NT2/D1 (cell line): ENCODE measurements at regions not wholly inside any gene's neighbourhood (a gene's known extent, or its start where the extent isn't known, plus 50 kb on each side); places are given as distances from the start of the nearest gene placed in this dataset.
"Not testable (repeated sequence)": the region's sequence is repeated elsewhere in the genome, so short reads cannot be mapped to it uniquely, and the experiment has no call there.

ENCODE experiments used
- DNase-seq: peaks from one replicate; pipeline ENCODE4 v3.0.0-alpha.2; 2011; ENCODE audit warnings: low read depth, low spot score
- H3K27me3 ChIP-seq: 2 replicates; pipeline ENCODE4 v1.6.0; 2011; ENCODE audit warnings: mild to moderate bottlenecking; ENCODE audit not compliant: insufficient read length, insufficient read depth
- H3K36me3 ChIP-seq: 2 replicates; pipeline ENCODE4 v1.6.1; 2011; ENCODE audit warnings: mild to moderate bottlenecking, low read length, mixed read lengths; ENCODE audit not compliant: insufficient read depth, insufficient read length
- H3K4me1 ChIP-seq: 2 replicates; pipeline ENCODE4 v1.5.1; 2011; ENCODE audit not compliant: insufficient read depth, insufficient read length
- H3K4me3 ChIP-seq: 2 replicates; pipeline ENCODE4 v1.5.1; 2011; ENCODE audit warnings: low read depth; ENCODE audit not compliant: insufficient read length
- H3K9ac ChIP-seq: 2 replicates; pipeline ENCODE4 v1.6.0; 2011; ENCODE audit warnings: low read depth; ENCODE audit not compliant: insufficient read length
- H3K9me3 ChIP-seq: 2 replicates; pipeline ENCODE4 v1.5.1; 2011; ENCODE audit warnings: mild to moderate bottlenecking, low read length; ENCODE audit not compliant: insufficient read depth
- SUZ12 ChIP-seq: IDR thresholded peaks from 2 replicates; pipeline ENCODE4 v1.6.1; 2011; ENCODE audit not compliant: insufficient read length, insufficient read depth; ENCODE audit errors: extremely low read depth
- YY1 ChIP-seq: IDR thresholded peaks from 2 replicates; pipeline ENCODE4 v1.6.1; 2011; ENCODE audit not compliant: insufficient read length, insufficient read depth
- ZNF274 ChIP-seq: IDR thresholded peaks from 2 replicates; pipeline ENCODE4 v1.6.1; 2011; ENCODE audit warnings: mild to moderate bottlenecking, low read depth, low read length

DNA sequence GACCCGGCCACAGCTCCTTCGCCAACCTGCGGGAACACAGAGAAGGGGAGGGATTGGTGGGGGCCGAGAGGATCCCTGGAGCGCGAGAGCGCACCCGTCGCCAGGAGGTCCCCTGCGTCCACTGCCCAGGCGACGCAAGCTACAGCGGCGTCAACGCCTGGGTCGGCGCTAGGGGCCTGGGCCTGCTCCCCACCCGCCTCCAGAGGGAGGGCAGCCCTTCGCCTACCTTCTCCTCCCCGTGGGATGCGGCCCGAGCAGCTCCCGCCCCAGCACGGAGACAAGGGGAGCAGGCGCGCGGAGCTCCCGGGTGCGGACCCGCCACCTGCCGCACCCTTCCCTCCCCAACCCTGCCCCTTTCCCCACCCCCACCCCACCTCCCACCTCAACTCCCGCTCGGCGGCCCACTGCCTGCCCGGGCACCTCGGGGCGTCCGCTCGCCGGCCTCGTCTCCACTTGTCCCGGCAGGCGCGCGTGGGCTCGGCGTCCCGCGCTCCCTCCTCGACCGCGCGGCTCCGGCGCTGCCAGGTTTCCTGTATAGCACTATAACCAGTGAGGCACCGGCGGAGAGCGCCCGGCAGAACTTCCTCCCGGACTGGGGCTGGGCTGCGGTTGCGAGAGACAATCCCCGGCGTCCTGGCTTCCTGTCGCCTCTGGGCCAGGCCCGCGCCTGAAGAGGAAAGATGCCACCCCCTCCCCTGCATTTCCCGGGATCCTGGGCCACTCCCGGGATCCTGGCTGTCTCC is 119.1 kb upstream of the SMURF2 start:
- TF ChIP-seq ZNF274 (no peak), YY1 (no peak), SUZ12 (no peak)
- Histone ChIP-seq H3K9me3 (no peaks in the 10 kb centered on the region), H3K4me1 (peaks cover 24% of the 10 kb centered on the region), H3K4me3 (peak overlapping the region; percentile 57), H3K27me3 (peaks cover 66% of the 10 kb centered on the region), H3K9ac (peak overlapping the region; percentile 75), H3K36me3 (peaks cover 25% of the 10 kb centered on the region)
- DNase-seq, result no peak

DNA sequence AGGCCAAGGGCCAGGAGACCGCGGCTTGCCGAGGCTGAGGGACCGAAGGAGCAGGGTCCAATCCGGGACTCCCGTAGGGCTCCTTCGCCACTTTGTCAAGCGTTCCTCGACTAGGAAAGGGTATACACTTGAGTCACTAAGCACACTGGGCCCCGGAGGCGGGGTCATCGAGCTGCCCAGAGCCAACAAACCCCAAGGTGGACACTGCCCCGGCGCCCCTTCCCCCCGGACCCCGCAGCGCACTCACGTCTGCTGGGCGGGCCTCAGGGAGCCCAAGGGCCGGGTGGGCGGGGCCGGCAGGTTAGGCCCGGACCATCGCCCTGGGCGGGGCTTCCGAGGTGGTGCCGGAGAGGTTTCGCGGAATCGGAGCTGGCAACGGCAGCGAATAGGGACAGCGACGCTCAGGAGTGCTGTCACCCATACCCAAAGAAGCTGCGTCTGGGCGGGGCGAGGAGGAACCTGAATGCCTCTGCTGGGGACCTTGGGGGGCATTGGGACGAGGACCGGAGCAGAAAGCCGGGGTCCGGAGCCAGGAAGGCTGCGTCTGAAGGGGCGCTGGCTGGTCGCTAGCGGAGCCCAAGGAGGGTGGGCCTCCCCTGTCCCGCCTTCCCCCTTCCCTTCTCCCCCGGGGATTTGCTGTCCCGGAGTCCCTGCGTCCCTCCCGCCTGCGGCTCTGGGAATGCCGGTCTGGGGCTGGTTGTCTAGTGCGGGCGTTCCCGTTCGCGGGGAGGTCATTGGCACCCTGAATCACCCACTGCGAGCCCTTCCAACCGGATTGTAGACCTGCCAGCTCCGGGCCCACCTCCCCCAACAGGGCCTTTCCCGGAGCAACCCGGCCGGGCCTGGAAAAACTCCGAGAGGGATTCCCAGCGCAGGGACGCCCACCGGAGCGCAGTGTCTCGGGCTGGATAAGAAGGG is 118.2 kb upstream of the SMURF2 start:
- TF ChIP-seq YY1 (no peak), ZNF274 (no peak)
- Histone ChIP-seq H3K9me3 (no peaks in the 10 kb centered on the region), H3K9ac (peak overlapping the region; percentile 75), H3K27me3 (peaks cover 74% of the 10 kb centered on the region), H3K36me3 (peaks cover 20% of the 10 kb centered on the region), H3K4me1 (peaks cover 25% of the 10 kb centered on the region), H3K4me3 (peak overlapping the region; percentile 57)
- no peak for DNase-seq

DNA sequence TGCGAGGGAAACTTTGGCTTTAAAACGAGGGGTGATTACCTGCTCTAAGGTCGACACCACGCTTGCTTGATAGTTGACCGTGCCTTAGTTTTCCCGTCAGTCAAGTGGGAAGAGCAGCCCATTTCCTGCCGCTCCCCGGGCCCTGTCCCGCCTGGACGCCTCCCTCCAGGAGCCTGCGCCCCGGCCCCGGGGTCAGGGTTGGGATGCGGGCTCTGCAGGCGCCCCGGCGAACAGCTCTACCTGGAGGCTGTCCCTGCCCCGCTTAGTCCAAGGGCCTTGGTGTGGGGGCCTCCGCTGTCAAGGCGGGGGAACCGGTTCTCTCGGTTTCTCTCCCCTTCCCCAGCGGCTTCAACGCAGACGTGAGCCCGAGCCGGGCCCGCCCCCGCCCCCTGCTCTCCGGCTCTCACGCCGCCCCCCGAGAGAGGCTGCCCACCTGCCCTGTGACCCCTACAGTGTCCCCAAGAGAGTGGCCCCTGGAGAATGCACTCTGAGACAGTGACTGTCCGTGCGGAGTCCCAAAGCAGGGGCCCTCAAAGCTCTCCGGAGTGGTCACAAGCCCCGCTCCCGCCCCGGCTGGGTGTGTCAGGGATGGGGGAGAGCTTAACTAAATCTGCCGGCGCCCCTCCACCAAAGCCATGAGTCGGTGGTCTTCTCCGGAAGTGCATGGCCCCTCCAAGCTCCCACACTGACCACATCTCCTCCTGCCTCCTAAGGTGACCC is 117.4 kb upstream of the SMURF2 start:
- Histone ChIP-seq H3K36me3 (peaks cover 12% of the 10 kb centered on the region), H3K4me1 (peaks cover 25% of the 10 kb centered on the region), H3K27me3 (peaks cover 81% of the 10 kb centered on the region), H3K9me3 (no peaks in the 10 kb centered on the region), H3K9ac (peak overlapping the region; percentile 42), H3K4me3 (peak overlapping the region; percentile 50)
- TF ChIP-seq ZNF274 (no peak), SUZ12 (no peak), YY1 (no peak)
- no peak for DNase-seq

DNA sequence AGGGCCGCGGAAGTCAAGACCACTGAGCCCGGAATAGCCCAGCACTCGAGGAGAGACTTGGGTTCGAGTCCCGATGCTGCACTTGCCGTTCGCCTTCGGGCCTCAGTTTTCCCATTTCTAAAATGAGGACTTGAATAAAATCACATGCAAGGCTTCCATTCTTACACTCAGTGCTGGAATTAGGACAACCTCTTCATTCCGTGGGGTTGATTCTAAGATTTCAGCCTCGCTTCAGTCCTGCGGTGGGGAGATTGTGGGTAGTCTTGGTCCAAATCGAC is 116.9 kb upstream of the SMURF2 start:
- H3K4me1 ChIP-seq, result peaks cover 23% of the 10 kb centered on the region
- H3K9ac ChIP-seq, result peak overlapping the region; percentile 38
- DNase-seq, H3K9me3 ChIP-seq, H3K36me3 ChIP-seq: not testable (repeated sequence)
- peak overlapping the region; percentile 50 for H3K4me3 ChIP-seq
- peaks cover 81% of the 10 kb centered on the region for H3K27me3 ChIP-seq

DNA sequence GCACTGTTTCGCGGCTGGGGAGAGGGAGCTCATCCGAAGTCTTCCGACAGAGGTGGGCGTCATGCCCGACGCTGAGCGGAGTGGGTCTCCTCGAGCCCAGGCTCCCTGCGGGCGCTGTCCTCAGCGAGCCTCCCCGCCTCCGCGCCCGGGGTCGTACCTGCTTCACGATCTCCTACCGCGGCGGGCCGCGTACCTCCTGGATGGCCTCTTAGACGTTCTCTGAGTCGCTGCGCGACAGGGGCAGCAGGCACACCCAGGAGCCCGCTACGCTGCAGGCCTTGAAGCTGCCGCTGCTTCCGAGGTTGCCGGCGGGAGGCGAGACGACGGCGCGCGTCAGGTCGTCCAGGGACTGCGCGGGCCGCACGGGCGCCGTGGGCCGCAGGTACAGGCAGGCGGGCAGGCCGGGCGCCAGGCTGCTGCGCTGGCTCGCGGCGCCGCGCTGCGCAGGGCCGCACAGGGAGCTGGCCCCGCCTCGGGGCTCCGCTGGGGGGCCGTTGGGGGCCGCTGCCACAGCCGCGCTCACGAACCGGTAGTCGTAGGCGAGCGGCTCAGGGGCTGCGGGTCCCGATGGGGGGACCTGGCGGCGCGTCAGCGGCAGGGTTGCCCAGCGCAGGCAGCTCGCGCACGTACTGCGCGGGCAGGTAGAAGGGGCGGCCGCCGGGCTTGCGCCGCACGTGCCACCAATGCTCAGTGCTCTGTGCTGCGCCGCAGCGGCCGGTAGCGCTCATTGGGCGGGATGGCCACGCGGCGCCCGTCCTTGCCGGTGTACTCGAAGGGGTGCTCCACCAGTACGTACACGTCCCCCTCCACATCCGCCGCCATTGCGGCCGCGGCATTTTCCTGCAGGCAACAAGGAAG is 116.4 kb upstream of the SMURF2 start:
- TF ChIP-seq SUZ12, result peak; percentile 99
- TF ChIP-seq YY1, result no peak
- no peak for TF ChIP-seq ZNF274
- DNase-seq, result no peak
- Histone ChIP-seq H3K4me1 (peaks cover 22% of the 10 kb centered on the region), H3K36me3 (peaks cover 4% of the 10 kb centered on the region), H3K27me3 (peaks cover 81% of the 10 kb centered on the region), H3K9ac (peak overlapping the region; percentile 80), H3K4me3 (peak overlapping the region; percentile 50), H3K9me3 (no peaks in the 10 kb centered on the region)

DNA sequence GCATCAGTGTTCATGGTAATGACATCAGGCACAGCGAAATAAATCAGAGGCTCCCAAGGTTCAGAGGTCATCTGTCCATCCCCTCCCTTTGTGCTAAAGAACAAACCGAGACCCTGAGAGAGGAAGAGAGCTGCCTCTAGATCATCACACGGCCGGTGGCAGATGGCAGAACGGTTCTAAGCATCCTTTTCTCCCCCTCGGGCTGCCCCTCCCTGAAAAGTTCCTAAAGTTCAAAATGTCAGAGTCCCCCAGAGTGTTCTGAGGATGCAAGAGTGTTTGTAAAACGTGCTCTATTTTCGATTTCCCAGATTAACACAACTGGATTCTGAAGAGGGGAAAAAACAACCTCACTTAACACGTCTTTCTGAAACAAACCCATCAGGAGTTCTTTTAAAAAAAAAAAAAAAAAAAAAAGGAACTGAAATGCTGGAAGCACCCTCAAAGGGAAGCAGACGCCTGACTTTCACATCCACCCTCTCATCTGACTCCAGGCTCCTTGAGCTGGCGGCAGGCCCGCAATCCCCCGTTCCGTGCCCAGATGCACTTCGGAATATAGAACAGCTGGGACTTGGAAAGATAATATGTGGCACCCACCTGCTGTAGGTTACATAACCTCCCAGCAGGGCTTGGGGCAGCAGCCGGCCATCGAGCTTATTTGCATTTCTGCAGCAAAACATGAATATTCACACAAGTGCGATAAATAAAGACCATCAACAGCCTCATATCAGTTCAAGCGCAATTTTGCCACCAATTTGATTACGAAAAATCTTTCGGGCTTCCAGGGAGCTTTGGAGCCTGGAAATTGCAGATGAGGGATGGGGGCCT is 115.5 kb upstream of the SMURF2 start:
- Histone ChIP-seq H3K9ac (peak overlapping the region; percentile 80), H3K4me3 (peak overlapping the region; percentile 50)

DNA sequence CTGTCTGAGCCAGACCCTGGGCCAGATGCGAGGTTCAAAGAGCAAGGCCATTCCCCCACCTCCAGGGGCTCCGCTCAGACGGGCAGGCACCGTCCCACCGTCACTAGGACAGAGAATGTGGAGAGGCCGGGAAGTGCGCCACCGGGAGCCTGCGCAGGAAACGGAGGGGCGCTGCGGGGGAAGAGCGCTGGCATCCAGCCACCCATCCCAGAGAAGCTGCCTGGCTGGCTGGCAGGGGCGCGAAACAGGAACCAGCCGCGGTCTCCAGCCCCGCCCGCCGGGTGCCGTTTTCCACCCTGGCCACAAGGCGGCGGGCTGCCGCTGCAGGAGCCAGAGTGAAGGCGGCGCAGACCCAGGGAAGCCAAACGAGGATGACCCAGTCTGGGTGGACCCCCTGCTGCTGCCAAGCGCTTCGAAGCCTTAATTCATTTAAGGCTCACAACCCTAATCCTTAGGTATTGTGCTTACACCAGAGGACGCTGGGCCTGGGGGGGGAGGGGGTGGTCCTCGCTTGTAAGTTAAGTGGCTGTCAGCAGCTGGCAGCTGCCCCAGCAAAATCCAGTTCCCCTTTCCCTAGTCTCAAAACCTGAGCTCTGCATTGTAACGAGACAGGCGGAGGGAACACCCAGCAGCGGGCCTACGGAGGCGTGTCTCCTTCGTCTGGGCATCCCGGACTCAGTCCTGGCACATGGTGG is 114.8 kb upstream of the SMURF2 start:
- H3K36me3 ChIP-seq, H3K9me3 ChIP-seq: not testable (repeated sequence)
- Histone ChIP-seq H3K4me3 (peak overlapping the region; percentile 15), H3K27me3 (peaks cover 69% of the 10 kb centered on the region), H3K4me1 (peaks cover 20% of the 10 kb centered on the region), H3K9ac (peak overlapping the region; percentile 56)
- DNase-seq, result peak; percentile 46

More for the DNA sequence above, 115.5 kb upstream of the SMURF2 start:
- no peak for TF ChIP-seq ZNF274
- TF ChIP-seq SUZ12, result no peak
- TF ChIP-seq YY1, result no peak
- H3K27me3 ChIP-seq, result peaks cover 75% of the 10 kb centered on the region
- no peaks in the 10 kb centered on the region for H3K36me3 ChIP-seq
- DNase-seq, result no peak
- H3K4me1 ChIP-seq, result peaks cover 22% of the 10 kb centered on the region
- H3K9me3 ChIP-seq, result no peaks in the 10 kb centered on the region
